NT2/D1 (cell line): ENCODE measurements at regions not wholly inside any gene's neighbourhood (a gene's known extent, or its start where the extent isn't known, plus 50 kb on each side); places are given as distances from the start of the nearest gene placed in this dataset.

Experiments used
- DNase-seq: peaks from one replicate; pipeline ENCODE4 v3.0.0-alpha.2; 2011; ENCODE audit warnings: low read depth, low spot score
- H3K27me3 ChIP-seq: 2 replicates; pipeline ENCODE4 v1.6.0; 2011; ENCODE audit warnings: mild to moderate bottlenecking; ENCODE audit not compliant: insufficient read length, insufficient read depth
- H3K36me3 ChIP-seq: 2 replicates; pipeline ENCODE4 v1.6.1; 2011; ENCODE audit warnings: mild to moderate bottlenecking, low read length, mixed read lengths; ENCODE audit not compliant: insufficient read depth, insufficient read length
- H3K4me1 ChIP-seq: 2 replicates; pipeline ENCODE4 v1.5.1; 2011; ENCODE audit not compliant: insufficient read depth, insufficient read length
- H3K4me3 ChIP-seq: 2 replicates; pipeline ENCODE4 v1.5.1; 2011; ENCODE audit warnings: low read depth; ENCODE audit not compliant: insufficient read length
- H3K9ac ChIP-seq: 2 replicates; pipeline ENCODE4 v1.6.0; 2011; ENCODE audit warnings: low read depth; ENCODE audit not compliant: insufficient read length
- H3K9me3 ChIP-seq: 2 replicates; pipeline ENCODE4 v1.5.1; 2011; ENCODE audit warnings: mild to moderate bottlenecking, low read length; ENCODE audit not compliant: insufficient read depth
- SUZ12 ChIP-seq: IDR thresholded peaks from 2 replicates; pipeline ENCODE4 v1.6.1; 2011; ENCODE audit not compliant: insufficient read length, insufficient read depth; ENCODE audit errors: extremely low read depth
- YY1 ChIP-seq: IDR thresholded peaks from 2 replicates; pipeline ENCODE4 v1.6.1; 2011; ENCODE audit not compliant: insufficient read length, insufficient read depth
- ZNF274 ChIP-seq: IDR thresholded peaks from 2 replicates; pipeline ENCODE4 v1.6.1; 2011; ENCODE audit warnings: mild to moderate bottlenecking, low read depth, low read length

GRCh38 chr16:73882033-73882432 is 414.6 kb upstream of the PSMD7 start:
- DNase-seq: no peak
- Histone ChIP-seq H3K27me3 (no peaks in the 10 kb centered on the region), H3K9me3 (no peaks in the 10 kb centered on the region), H3K4me3 (no peak overlapping the region), H3K36me3 (no peaks in the 10 kb centered on the region), H3K9ac (no peak overlapping the region), H3K4me1 (no peaks in the 10 kb centered on the region)
- TF ChIP-seq ZNF274: no peak
- TF ChIP-seq SUZ12: no peak
- no peak for TF ChIP-seq YY1

GRCh38 chr16:73879621-73880020 is 417.0 kb upstream of the PSMD7 start:
- H3K36me3 ChIP-seq: no peaks in the 10 kb centered on the region
- TF ChIP-seq YY1: no peak
- no peak for TF ChIP-seq SUZ12
- TF ChIP-seq ZNF274: no peak
- no peaks in the 10 kb centered on the region for H3K9me3 ChIP-seq
- no peak overlapping the region for H3K4me3 ChIP-seq
- no peak for DNase-seq
- no peaks in the 10 kb centered on the region for H3K27me3 ChIP-seq
- H3K9ac ChIP-seq: no peak overlapping the region
- no peaks in the 10 kb centered on the region for H3K4me1 ChIP-seq

GRCh38 chr16:73878611-73879010 is 418.0 kb upstream of the PSMD7 start:
- peak; percentile 68 for DNase-seq
- Histone ChIP-seq H3K4me3 (no peak overlapping the region), H3K4me1 (no peaks in the 10 kb centered on the region), H3K9ac (no peak overlapping the region), H3K36me3 (no peaks in the 10 kb centered on the region), H3K27me3 (no peaks in the 10 kb centered on the region), H3K9me3 (no peaks in the 10 kb centered on the region)
- TF ChIP-seq ZNF274 (no peak), SUZ12 (no peak), YY1 (no peak)

- H3K27me3 ChIP-seq: no peaks in the 10 kb centered on the region
- no peak overlapping the region for H3K4me3 ChIP-seq
- no peaks in the 10 kb centered on the region for H3K9me3 ChIP-seq
- no peak overlapping the region for H3K9ac ChIP-seq
- no peak for DNase-seq
- H3K36me3 ChIP-seq: no peaks in the 10 kb centered on the region
- H3K4me1 ChIP-seq: no peaks in the 10 kb centered on the region
- no peak for TF ChIP-seq YY1
- no peak for TF ChIP-seq ZNF274
- TF ChIP-seq SUZ12: no peak
These were observed 419.5 kb upstream of the PSMD7 start for GRCh38 chr16:73877150-73877549.

GRCh38 chr16:73875996-73876690 is 420.5 kb upstream of the PSMD7 start:
- TF ChIP-seq YY1: no peak
- TF ChIP-seq SUZ12: no peak
- no peak for TF ChIP-seq ZNF274
- no peaks in the 10 kb centered on the region for H3K9me3 ChIP-seq
- no peak overlapping the region for H3K9ac ChIP-seq
- no peaks in the 10 kb centered on the region for H3K27me3 ChIP-seq
- H3K36me3 ChIP-seq: no peaks in the 10 kb centered on the region
- H3K4me3 ChIP-seq: no peak overlapping the region
- no peak for DNase-seq
- H3K4me1 ChIP-seq: no peaks in the 10 kb centered on the region

GRCh38 chr16:73874324-73874723 is 422.3 kb upstream of the PSMD7 start:
- no peaks in the 10 kb centered on the region for H3K9me3 ChIP-seq
- DNase-seq: no peak
- H3K4me3 ChIP-seq: no peak overlapping the region
- TF ChIP-seq ZNF274 (no peak), YY1 (no peak), SUZ12 (no peak)
- H3K36me3 ChIP-seq: no peaks in the 10 kb centered on the region
- no peaks in the 10 kb centered on the region for H3K4me1 ChIP-seq
- no peak overlapping the region for H3K9ac ChIP-seq
- H3K27me3 ChIP-seq: no peaks in the 10 kb centered on the region

- TF ChIP-seq ZNF274 (no peak), YY1 (no peak), SUZ12 (no peak)
- H3K27me3 ChIP-seq: no peaks in the 10 kb centered on the region
- no peak overlapping the region for H3K9ac ChIP-seq
- H3K9me3 ChIP-seq: no peaks in the 10 kb centered on the region
- H3K4me1 ChIP-seq: no peaks in the 10 kb centered on the region
- no peak for DNase-seq
- no peaks in the 10 kb centered on the region for H3K36me3 ChIP-seq
- no peak overlapping the region for H3K4me3 ChIP-seq
These were observed 423.0 kb upstream of the PSMD7 start for GRCh38 chr16:73873643-73874042.
